ENCODE measurements at regions not wholly inside any gene's neighbourhood (a gene's known extent, or its start where the extent isn't known, plus 50 kb on each side); places are given as distances from the start of the nearest gene placed in this dataset.

DNA sequence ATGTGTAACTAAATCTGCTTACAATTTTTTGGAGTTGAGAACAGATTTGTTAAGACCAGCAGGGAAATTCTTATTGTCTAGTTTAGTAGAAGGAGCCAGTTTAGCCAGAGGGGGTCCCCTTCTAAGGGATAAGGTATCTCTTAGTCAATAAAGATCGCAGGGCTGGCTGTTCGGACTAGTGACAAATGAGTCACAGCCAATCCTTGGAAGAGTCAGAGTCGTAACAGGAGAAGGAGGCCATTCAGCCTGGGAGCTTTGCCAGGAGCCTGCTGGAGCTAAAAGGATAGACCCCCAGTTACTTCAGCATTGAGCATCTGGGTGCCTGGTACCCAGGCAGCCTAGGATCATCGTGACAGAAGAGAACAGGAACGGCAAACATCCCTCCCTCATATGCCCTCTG, 191.6 kb upstream of the ARHGAP20 start (continued):
- TF ChIP-seq, protein P1, sequence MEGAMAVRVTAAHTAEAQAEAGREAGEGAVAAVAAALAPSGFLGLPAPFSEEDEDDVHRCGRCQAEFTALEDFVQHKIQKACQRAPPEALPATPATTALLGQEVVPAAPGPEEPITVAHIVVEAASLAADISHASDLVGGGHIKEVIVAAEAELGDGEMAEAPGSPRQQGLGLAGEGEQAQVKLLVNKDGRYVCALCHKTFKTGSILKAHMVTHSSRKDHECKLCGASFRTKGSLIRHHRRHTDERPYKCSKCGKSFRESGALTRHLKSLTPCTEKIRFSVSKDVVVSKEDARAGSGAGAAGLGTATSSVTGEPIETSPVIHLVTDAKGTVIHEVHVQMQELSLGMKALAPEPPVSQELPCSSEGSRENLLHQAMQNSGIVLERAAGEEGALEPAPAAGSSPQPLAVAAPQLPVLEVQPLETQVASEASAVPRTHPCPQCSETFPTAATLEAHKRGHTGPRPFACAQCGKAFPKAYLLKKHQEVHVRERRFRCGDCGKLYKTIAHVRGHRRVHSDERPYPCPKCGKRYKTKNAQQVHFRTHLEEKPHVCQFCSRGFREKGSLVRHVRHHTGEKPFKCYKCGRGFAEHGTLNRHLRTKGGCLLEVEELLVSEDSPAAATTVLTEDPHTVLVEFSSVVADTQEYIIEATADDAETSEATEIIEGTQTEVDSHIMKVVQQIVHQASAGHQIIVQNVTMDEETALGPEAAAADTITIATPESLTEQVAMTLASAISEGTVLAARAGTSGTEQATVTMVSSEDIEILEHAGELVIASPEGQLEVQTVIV (IDR thresholded peaks at IDR 0.05; ENCODE audit: borderline replicate concordance, partially characterized antibody) = no peak
- TF ChIP-seq KAT2A (conservative IDR thresholded peaks at IDR 0.05; ENCODE audit: control insufficient read depth, low read depth, low read length) (no peak), EED (IDR thresholded peaks at IDR 0.05; ENCODE audit: low read depth) (no peak), FOS (IDR thresholded peaks at IDR 0.05; ENCODE audit: borderline replicate concordance, extremely low read depth, insufficient read length) (no peak), YY1 (IDR thresholded peaks at IDR 0.05; ENCODE audit: low read depth, low read length) (no peak)
- TF ChIP-seq, protein P2, sequence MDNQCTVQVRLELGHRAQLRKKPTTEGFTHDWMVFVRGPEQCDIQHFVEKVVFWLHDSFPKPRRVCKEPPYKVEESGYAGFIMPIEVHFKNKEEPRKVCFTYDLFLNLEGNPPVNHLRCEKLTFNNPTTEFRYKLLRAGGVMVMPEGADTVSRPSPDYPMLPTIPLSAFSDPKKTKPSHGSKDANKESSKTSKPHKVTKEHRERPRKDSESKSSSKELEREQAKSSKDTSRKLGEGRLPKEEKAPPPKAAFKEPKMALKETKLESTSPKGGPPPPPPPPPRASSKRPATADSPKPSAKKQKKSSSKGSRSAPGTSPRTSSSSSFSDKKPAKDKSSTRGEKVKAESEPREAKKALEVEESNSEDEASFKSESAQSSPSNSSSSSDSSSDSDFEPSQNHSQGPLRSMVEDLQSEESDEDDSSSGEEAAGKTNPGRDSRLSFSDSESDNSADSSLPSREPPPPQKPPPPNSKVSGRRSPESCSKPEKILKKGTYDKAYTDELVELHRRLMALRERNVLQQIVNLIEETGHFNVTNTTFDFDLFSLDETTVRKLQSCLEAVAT (IDR thresholded peaks at IDR 0.05) = no peak
- TF ChIP-seq, protein P3, sequence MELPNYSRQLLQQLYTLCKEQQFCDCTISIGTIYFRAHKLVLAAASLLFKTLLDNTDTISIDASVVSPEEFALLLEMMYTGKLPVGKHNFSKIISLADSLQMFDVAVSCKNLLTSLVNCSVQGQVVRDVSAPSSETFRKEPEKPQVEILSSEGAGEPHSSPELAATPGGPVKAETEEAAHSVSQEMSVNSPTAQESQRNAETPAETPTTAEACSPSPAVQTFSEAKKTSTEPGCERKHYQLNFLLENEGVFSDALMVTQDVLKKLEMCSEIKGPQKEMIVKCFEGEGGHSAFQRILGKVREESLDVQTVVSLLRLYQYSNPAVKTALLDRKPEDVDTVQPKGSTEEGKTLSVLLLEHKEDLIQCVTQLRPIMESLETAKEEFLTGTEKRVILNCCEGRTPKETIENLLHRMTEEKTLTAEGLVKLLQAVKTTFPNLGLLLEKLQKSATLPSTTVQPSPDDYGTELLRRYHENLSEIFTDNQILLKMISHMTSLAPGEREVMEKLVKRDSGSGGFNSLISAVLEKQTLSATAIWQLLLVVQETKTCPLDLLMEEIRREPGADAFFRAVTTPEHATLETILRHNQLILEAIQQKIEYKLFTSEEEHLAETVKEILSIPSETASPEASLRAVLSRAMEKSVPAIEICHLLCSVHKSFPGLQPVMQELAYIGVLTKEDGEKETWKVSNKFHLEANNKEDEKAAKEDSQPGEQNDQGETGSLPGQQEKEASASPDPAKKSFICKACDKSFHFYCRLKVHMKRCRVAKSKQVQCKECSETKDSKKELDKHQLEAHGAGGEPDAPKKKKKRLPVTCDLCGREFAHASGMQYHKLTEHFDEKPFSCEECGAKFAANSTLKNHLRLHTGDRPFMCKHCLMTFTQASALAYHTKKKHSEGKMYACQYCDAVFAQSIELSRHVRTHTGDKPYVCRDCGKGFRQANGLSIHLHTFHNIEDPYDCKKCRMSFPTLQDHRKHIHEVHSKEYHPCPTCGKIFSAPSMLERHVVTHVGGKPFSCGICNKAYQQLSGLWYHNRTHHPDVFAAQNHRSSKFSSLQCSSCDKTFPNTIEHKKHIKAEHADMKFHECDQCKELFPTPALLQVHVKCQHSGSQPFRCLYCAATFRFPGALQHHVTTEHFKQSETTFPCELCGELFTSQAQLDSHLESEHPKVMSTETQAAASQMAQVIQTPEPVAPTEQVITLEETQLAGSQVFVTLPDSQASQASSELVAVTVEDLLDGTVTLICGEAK (IDR thresholded peaks at IDR 0.05; ENCODE audit: borderline replicate concordance) = no peak
- TF ChIP-seq, protein P4, sequence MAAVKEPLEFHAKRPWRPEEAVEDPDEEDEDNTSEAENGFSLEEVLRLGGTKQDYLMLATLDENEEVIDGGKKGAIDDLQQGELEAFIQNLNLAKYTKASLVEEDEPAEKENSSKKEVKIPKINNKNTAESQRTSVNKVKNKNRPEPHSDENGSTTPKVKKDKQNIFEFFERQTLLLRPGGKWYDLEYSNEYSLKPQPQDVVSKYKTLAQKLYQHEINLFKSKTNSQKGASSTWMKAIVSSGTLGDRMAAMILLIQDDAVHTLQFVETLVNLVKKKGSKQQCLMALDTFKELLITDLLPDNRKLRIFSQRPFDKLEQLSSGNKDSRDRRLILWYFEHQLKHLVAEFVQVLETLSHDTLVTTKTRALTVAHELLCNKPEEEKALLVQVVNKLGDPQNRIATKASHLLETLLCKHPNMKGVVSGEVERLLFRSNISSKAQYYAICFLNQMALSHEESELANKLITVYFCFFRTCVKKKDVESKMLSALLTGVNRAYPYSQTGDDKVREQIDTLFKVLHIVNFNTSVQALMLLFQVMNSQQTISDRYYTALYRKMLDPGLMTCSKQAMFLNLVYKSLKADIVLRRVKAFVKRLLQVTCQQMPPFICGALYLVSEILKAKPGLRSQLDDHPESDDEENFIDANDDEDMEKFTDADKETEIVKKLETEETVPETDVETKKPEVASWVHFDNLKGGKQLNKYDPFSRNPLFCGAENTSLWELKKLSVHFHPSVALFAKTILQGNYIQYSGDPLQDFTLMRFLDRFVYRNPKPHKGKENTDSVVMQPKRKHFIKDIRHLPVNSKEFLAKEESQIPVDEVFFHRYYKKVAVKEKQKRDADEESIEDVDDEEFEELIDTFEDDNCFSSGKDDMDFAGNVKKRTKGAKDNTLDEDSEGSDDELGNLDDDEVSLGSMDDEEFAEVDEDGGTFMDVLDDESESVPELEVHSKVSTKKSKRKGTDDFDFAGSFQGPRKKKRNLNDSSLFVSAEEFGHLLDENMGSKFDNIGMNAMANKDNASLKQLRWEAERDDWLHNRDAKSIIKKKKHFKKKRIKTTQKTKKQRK (IDR thresholded peaks at IDR 0.05; ENCODE audit: low read depth, low read length) = no peak

All from GM12878 (cell line).